ENCODE measurements at regions not wholly inside any gene's neighbourhood (a gene's known extent, or its start where the extent isn't known, plus 50 kb on each side); places are given as distances from the start of the nearest gene placed in this dataset.

DNA sequence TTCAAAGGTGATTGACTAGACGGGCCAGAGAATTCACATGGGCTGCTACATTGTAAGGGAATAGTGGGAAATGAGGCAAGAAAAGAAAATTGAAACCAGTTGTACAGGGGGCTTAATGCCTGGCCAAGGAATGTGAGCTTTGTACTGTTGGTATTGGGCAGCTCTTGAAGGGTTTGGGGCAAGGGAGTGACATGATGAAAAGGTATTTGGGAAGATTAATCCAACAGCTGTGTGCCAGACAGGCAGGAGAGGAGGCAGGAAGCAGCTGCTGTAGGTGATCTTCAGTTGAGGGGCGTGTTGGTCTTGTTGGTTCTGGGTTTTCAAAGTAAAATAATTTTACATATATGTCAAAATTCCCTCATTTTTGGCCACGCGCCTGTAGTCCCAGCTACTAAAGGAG, 384.5 kb upstream of the TENM3 start:
- no TSS peak for BruUV-seq (replicated peaks)
- Histone ChIP-seq H3K4me2 (ENCODE audit: control insufficient read depth, insufficient read depth) (no peak overlapping the region), H3K27ac (ENCODE audit: control insufficient read depth, insufficient read depth) (no peak overlapping the region), H3K27me3 (replicated peaks in 1 of 2; ENCODE audit: control insufficient read depth in 2 of 2, insufficient read depth in 2 of 2, low read length in 1 of 2) (no peaks in the 10 kb centered on the region), H4K20me1 (ENCODE audit: control insufficient read depth, insufficient read depth) (no peaks in the 10 kb centered on the region), H3K4me1 (ENCODE audit: control insufficient read depth, insufficient read depth, low read length) (no peaks in the 10 kb centered on the region), H3K36me3 (ENCODE audit: control insufficient read depth in 2 of 2, insufficient read depth in 2 of 2, low read length in 1 of 2) (no peaks in the 10 kb centered on the region), H3K9me3 (replicated peaks; ENCODE audit: control insufficient read depth, insufficient read depth, low read length) (no peaks in the 10 kb centered on the region), H3K4me3 (no peak overlapping the region), H3K79me2 (ENCODE audit: control insufficient read depth, insufficient read depth, low read length) (no peaks in the 10 kb centered on the region), H2AFZ (ENCODE audit: control insufficient read depth, low read depth, low read length) (no peak overlapping the region), H3K9ac (ENCODE audit: control insufficient read depth, insufficient read depth, low read length) (no peak overlapping the region)
- ChIA-PET CTCF (interaction anchor here (0.7 kb wide), 1 partner anchor 202 kb away, joined by 3 read pairs; no protein-coding TSS in a partner anchor), RAD21 (ENCODE audit: unreplicated experiment) (no interaction called here), SMC1A (ENCODE audit: uncharacterized antibody, unreplicated experiment) (interaction anchor here (0.6 kb wide), 1 partner anchor 328 kb away, joined by 3 read pairs; no protein-coding TSS in a partner anchor), POLR2A (no interaction called here)
- in situ Hi-C loops (cut with MboI): no loop called here
- TF ChIP-seq CHD4 (IDR thresholded peaks at IDR 0.05) (no peak), STAT1 (conservative IDR thresholded peaks at IDR 0.05) (no peak), JUNB (IDR thresholded peaks at IDR 0.05) (no peak), RUNX3 (IDR thresholded peaks at IDR 0.05; ENCODE audit: low read length) (no peak), NBN (IDR thresholded peaks at IDR 0.05) (no peak), TCF7 (IDR thresholded peaks at IDR 0.05; ENCODE audit: borderline replicate concordance) (no peak), ZBTB33 (IDR thresholded peaks at IDR 0.05) (no peak), MAX (IDR thresholded peaks at IDR 0.05; ENCODE audit: low read depth, low read length) (no peak), RBBP5 (conservative IDR thresholded peaks at IDR 0.05) (no peak), HDGF (IDR thresholded peaks at IDR 0.05) (no peak), EGR1 (IDR thresholded peaks at IDR 0.05; ENCODE audit: borderline replicate concordance in 1 of 2, low read depth in 2 of 2, low read length in 2 of 2) (no peak), ZNF622 (IDR thresholded peaks at IDR 0.05) (no peak), WRNIP1 (IDR thresholded peaks at IDR 0.05; ENCODE audit: borderline replicate concordance, low read depth, low read length) (no peak)
- intact Hi-C loops (cut with micrococcal nuclease; ENCODE audit: unreplicated experiment): no loop called here
- DNase-seq (ENCODE audit: low read depth, low spot score): no peak
- FAIRE-seq: no peak
- no peak for ATAC-seq
- 27% methylated on average over 4 of the region's 4 CpGs for WGBS (ENCODE audit: insufficient coverage, insufficient replicate concordance, low lambda C conversion rate, missing lambda C conversion rate)

Measured in GM12878 (cell line).